Osteoblast (primary cell): ENCODE measurements at regions not wholly inside any gene's neighbourhood (a gene's known extent, or its start where the extent isn't known, plus 50 kb on each side); places are given as distances from the start of the nearest gene placed in this dataset.
A peak's percentile ranks its signal among the peaks of the same experiment; 100 is the strongest.

Experiments used
- DNase-seq: peaks from one replicate; pipeline ENCODE4 v3.0.0; 2011; ENCODE audit warnings: low spot score, mixed read lengths; ENCODE audit not compliant: insufficient read length; ENCODE audit errors: missing footprints
- H2AFZ ChIP-seq: 2 replicates; pipeline ENCODE4 v1.6.0; 2011; ENCODE audit warnings: mild to moderate bottlenecking, low read length
- H3K27ac ChIP-seq: 2 replicates; pipeline ENCODE4 v1.5.1; 2011; ENCODE audit warnings: mild to moderate bottlenecking, low read depth, low read length, moderate library complexity
- H3K27me3 ChIP-seq: 2 replicates; pipeline ENCODE4 v1.6.0; 2012; ENCODE audit warnings: mild to moderate bottlenecking, control low read depth, inconsistent platforms, low read length, moderate library complexity; ENCODE audit not compliant: insufficient read depth
- H3K36me3 ChIP-seq: 2 replicates; pipeline ENCODE4 v1.5.1; 2011; ENCODE audit warnings: mild to moderate bottlenecking, low read length, control low read depth, moderate library complexity; ENCODE audit not compliant: insufficient read depth
- H3K4me1 ChIP-seq: 2 replicates; pipeline ENCODE4 v1.5.1; 2011; ENCODE audit warnings: mild to moderate bottlenecking, low read length, control low read depth, moderate library complexity; ENCODE audit not compliant: insufficient read depth
- H3K4me2 ChIP-seq: 2 replicates; pipeline ENCODE4 v1.6.0; 2011; ENCODE audit warnings: mild to moderate bottlenecking, low read length; ENCODE audit not compliant: insufficient read depth
- H3K4me3 ChIP-seq: fragments of 200-600 bp; sonication (generic); 3 replicates; pipeline ENCODE4 v1.5.1; 2012; ENCODE audit warnings: mild to moderate bottlenecking, low read length, inconsistent platforms; ENCODE audit not compliant: insufficient read depth
- H3K79me2 ChIP-seq: 2 replicates; pipeline ENCODE4 v1.6.0; 2012; ENCODE audit warnings: mild to moderate bottlenecking, low read length, control low read depth, inconsistent platforms; ENCODE audit not compliant: insufficient read depth
- H3K9me3 ChIP-seq: 2 replicates; pipeline ENCODE4 v1.5.1; 2011; ENCODE audit warnings: low read depth, low read length, control low read depth
- H4K20me1 ChIP-seq: 2 replicates; pipeline ENCODE4 v1.6.0; 2012; ENCODE audit warnings: mild to moderate bottlenecking, low read length, control low read depth; ENCODE audit not compliant: insufficient read depth
- CTCF ChIP-seq: IDR thresholded peaks from 2 replicates; pipeline ENCODE4 v1.5.1; 2011; ENCODE audit warnings: mild to moderate bottlenecking, low read depth, low read length, moderate library complexity; ENCODE audit errors: extremely low read depth

- H3K36me3 ChIP-seq: no peaks in the 10 kb centered on the region
- no peaks in the 10 kb centered on the region for H3K79me2 ChIP-seq
- TF ChIP-seq CTCF: no peak
- no peak overlapping the region for H3K4me2 ChIP-seq
- H3K9me3 ChIP-seq: no peaks in the 10 kb centered on the region
- no peaks in the 10 kb centered on the region for H4K20me1 ChIP-seq
- H3K4me1 ChIP-seq: peaks cover 36% of the 10 kb centered on the region
- no peaks in the 10 kb centered on the region for H3K27me3 ChIP-seq
- no peak overlapping the region for H2AFZ ChIP-seq
- H3K4me3 ChIP-seq: no peak overlapping the region
- no peak for DNase-seq
- H3K27ac ChIP-seq: no peak overlapping the region
These were observed 196.5 kb upstream of the FRMD6 start for GRCh38 chr14:51455041-51455835.

- peaks cover 36% of the 10 kb centered on the region for H3K4me1 ChIP-seq
- H3K4me2 ChIP-seq: no peak overlapping the region
- TF ChIP-seq CTCF: no peak
- no peaks in the 10 kb centered on the region for H3K27me3 ChIP-seq
- H3K27ac ChIP-seq: no peak overlapping the region
- H3K9me3 ChIP-seq: no peaks in the 10 kb centered on the region
- H3K36me3 ChIP-seq: no peaks in the 10 kb centered on the region
- no peaks in the 10 kb centered on the region for H3K79me2 ChIP-seq
- no peak overlapping the region for H2AFZ ChIP-seq
- no peak overlapping the region for H3K4me3 ChIP-seq
- H4K20me1 ChIP-seq: no peaks in the 10 kb centered on the region
- no peak for DNase-seq
These were observed 193.7 kb upstream of the FRMD6 start for GRCh38 chr14:51457843-51458562.

- no peak overlapping the region for H2AFZ ChIP-seq
- H3K9me3 ChIP-seq: no peaks in the 10 kb centered on the region
- peaks cover 35% of the 10 kb centered on the region for H3K4me1 ChIP-seq
- H3K4me3 ChIP-seq: no peak overlapping the region
- TF ChIP-seq CTCF: no peak
- H3K27me3 ChIP-seq: no peaks in the 10 kb centered on the region
- no peaks in the 10 kb centered on the region for H4K20me1 ChIP-seq
- H3K36me3 ChIP-seq: no peaks in the 10 kb centered on the region
- H3K4me2 ChIP-seq: peak overlapping the region; percentile 7
- H3K79me2 ChIP-seq: no peaks in the 10 kb centered on the region
- peak overlapping the region; percentile 51 for H3K27ac ChIP-seq
- DNase-seq: no peak
These were observed 193.2 kb upstream of the FRMD6 start for GRCh38 chr14:51458563-51458955.

GRCh38 chr14:51460011-51460410, 191.7 kb upstream of the FRMD6 start:
- DNase-seq: no peak
- Histone ChIP-seq H3K9me3 (no peaks in the 10 kb centered on the region), H3K4me1 (peaks cover 20% of the 10 kb centered on the region), H4K20me1 (no peaks in the 10 kb centered on the region), H3K27ac (no peak overlapping the region), H3K36me3 (no peaks in the 10 kb centered on the region), H3K4me2 (no peak overlapping the region), H3K4me3 (no peak overlapping the region), H2AFZ (no peak overlapping the region), H3K27me3 (no peaks in the 10 kb centered on the region), H3K79me2 (no peaks in the 10 kb centered on the region)
- TF ChIP-seq CTCF: no peak
